ENCODE measurements at regions not wholly inside any gene's neighbourhood (a gene's known extent, or its start where the extent isn't known, plus 50 kb on each side); places are given as distances from the start of the nearest gene placed in this dataset.
"Not testable (repeated sequence)": the region's sequence is repeated elsewhere in the genome, so short reads cannot be mapped to it uniquely, and the experiment has no call there.

- DNase-seq, result no peak
Measured at GRCh38 chr14:48378541-48378940, 703.1 kb upstream of the MDGA2 start.

GRCh38 chr14:48373981-48374380 lies 698.6 kb upstream of the MDGA2 start:
- no peak for DNase-seq

GRCh38 chr14:48350971-48351370 lies 675.6 kb upstream of the MDGA2 start:
- DNase-seq, result no peak

- DNase-seq, result no peak
Measured at GRCh38 chr14:48349689-48350088, 674.3 kb upstream of the MDGA2 start.

- no peak for DNase-seq
Measured at GRCh38 chr14:48341069-48341468, 665.7 kb upstream of the MDGA2 start.

GRCh38 chr14:48333221-48333920 lies 658.0 kb upstream of the MDGA2 start:
- DNase-seq, result no peak

- DNase-seq, result no peak
Measured at GRCh38 chr14:48331421-48331820, 656.0 kb upstream of the MDGA2 start.

GRCh38 chr14:48325486-48325885 lies 650.1 kb upstream of the MDGA2 start:
- DNase-seq, result no peak

- no peak for DNase-seq
Measured at GRCh38 chr14:48323665-48324064, 648.3 kb upstream of the MDGA2 start.

GRCh38 chr14:48319823-48320222 lies 644.4 kb upstream of the MDGA2 start:
- DNase-seq, result no peak

GRCh38 chr14:48304729-48305128 lies 629.3 kb upstream of the MDGA2 start:
- no peak for DNase-seq

- no peak for DNase-seq
Measured at GRCh38 chr14:48289701-48290100, 614.3 kb upstream of the MDGA2 start.

- DNase-seq, result not testable (repeated sequence)
Measured at GRCh38 chr14:48285217-48285616, 609.8 kb upstream of the MDGA2 start.

- DNase-seq, result no peak
Measured at GRCh38 chr14:48275301-48275700, 599.9 kb upstream of the MDGA2 start.

- DNase-seq, result no peak
Measured at GRCh38 chr14:48274826-48275225, 599.4 kb upstream of the MDGA2 start.

GRCh38 chr14:48267926-48268325 lies 592.5 kb upstream of the MDGA2 start:
- not testable (repeated sequence) for DNase-seq

GRCh38 chr14:48266201-48266600 lies 590.8 kb upstream of the MDGA2 start:
- DNase-seq, result peak; percentile 5 to 70

- DNase-seq, result no peak
Measured at GRCh38 chr14:48261436-48261835, 586.0 kb upstream of the MDGA2 start.

- not testable (repeated sequence) for DNase-seq
Measured at GRCh38 chr14:48260394-48261295, 585.2 kb upstream of the MDGA2 start.

- DNase-seq, result not testable (repeated sequence)
Measured at GRCh38 chr14:48259876-48260275, 584.5 kb upstream of the MDGA2 start.

GRCh38 chr14:48259232-48259631 lies 583.8 kb upstream of the MDGA2 start:
- DNase-seq, result not testable (repeated sequence)

GRCh38 chr14:48258703-48259102 lies 583.3 kb upstream of the MDGA2 start:
- not testable (repeated sequence) for DNase-seq

- DNase-seq, result no peak
Measured at GRCh38 chr14:48253020-48253419, 577.6 kb upstream of the MDGA2 start.

- no peak for DNase-seq
Measured at GRCh38 chr14:48251290-48251689, 575.9 kb upstream of the MDGA2 start.

Measured in NCI-H524 (cell line).